ENCODE measurements at regions not wholly inside any gene's neighbourhood (a gene's known extent, or its start where the extent isn't known, plus 50 kb on each side); places are given as distances from the start of the nearest gene placed in this dataset.

DNA sequence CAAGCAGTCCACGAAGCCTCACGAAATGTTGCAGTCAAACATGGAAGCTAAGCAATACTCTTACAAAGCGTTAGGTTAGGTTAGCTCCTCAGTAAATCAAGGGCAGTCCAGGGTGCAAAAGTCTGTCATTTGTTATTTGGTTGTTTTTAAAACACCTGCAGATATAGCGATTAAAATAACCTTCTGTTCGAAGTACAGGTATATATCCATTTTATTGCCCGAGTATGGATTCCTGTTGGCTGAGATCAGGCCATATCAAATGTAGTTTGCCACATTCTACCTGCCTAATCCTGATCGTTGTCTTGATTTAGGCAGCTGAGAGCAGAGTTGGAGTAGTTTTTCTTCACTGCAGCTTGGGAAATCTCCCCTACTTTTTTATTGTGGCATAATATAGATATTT is 99.5 kb upstream of the EPB41L3 start:
- TF ChIP-seq, protein P1, sequence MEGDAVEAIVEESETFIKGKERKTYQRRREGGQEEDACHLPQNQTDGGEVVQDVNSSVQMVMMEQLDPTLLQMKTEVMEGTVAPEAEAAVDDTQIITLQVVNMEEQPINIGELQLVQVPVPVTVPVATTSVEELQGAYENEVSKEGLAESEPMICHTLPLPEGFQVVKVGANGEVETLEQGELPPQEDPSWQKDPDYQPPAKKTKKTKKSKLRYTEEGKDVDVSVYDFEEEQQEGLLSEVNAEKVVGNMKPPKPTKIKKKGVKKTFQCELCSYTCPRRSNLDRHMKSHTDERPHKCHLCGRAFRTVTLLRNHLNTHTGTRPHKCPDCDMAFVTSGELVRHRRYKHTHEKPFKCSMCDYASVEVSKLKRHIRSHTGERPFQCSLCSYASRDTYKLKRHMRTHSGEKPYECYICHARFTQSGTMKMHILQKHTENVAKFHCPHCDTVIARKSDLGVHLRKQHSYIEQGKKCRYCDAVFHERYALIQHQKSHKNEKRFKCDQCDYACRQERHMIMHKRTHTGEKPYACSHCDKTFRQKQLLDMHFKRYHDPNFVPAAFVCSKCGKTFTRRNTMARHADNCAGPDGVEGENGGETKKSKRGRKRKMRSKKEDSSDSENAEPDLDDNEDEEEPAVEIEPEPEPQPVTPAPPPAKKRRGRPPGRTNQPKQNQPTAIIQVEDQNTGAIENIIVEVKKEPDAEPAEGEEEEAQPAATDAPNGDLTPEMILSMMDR (IDR thresholded peaks at IDR 0.05; ENCODE audit: low read depth, low read length): no peak
- in situ Hi-C loops (cut with HindIII; ENCODE audit: low sequenced_read_pairs): no loop called here
- H3K4me3 ChIP-seq (ENCODE audit: low read depth, low read length): no peak overlapping the region
- no peak for DNase-seq (ENCODE audit: low read depth, low spot score)

GRCh38 chr18:5640939-5641338 is 97.1 kb upstream of the EPB41L3 start:
- H3K4me3 ChIP-seq (ENCODE audit: low read depth, low read length): no peak overlapping the region
- in situ Hi-C loops (cut with HindIII; ENCODE audit: low sequenced_read_pairs): no loop called here
- DNase-seq (ENCODE audit: low read depth, low spot score): no peak
- TF ChIP-seq, protein P1 (IDR thresholded peaks at IDR 0.05; ENCODE audit: low read depth, low read length): no peak

GRCh38 chr18:5639131-5639530 is 95.3 kb upstream of the EPB41L3 start:
- no peak overlapping the region for H3K4me3 ChIP-seq (ENCODE audit: low read depth, low read length)
- TF ChIP-seq, protein P1 (IDR thresholded peaks at IDR 0.05; ENCODE audit: low read depth, low read length): no peak
- in situ Hi-C loops (cut with HindIII; ENCODE audit: low sequenced_read_pairs): no loop called here
- DNase-seq (ENCODE audit: low read depth, low spot score): no peak

DNA sequence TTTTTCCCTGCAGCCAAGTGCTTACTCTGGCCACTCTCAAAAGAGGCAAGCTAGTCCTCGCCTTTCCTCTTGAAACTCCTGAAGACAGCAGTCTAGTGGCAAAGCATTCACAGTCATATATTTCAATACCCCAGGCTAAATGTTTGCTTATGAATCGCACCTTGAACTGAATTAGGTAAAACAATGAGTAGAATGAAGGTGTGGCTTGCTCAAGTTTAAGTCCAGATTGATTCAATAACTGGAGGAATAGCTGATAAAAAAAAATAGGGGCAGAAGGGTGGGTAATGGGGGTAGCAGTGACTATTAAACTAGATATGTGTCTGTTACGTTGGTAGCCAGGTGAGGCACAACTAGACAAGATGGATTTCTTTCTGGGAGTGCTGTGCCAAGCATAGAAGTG is 88.2 kb upstream of the EPB41L3 start:
- no peak for DNase-seq (ENCODE audit: low read depth, low spot score)

DNA sequence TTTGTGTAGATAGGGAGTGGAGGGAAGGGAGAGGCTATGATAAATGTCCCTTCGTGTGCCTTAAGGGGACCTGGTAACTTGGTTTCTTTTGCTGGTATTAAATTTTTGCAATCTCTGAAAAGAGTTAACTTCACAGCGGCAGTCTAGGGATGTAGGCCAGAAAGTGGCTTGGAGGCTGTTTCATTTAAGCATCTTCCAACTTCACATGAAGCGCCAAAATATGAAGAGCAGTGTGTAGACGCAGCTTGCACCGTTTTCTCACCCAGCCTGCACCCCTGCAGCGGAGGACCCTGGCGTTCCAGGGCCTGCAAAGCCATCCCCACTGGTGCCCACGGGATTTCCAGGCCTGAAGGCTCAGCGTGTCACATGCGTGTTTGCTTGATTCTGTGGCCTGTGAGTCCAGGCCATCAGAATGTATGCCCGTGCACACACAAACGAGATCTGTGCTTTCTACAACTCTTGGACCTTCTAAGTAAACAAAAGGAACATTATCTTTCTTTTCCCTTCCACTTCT is 87.2 kb upstream of the EPB41L3 start:
- TF ChIP-seq, protein P1 (IDR thresholded peaks at IDR 0.05; ENCODE audit: low read depth, low read length): no peak
- in situ Hi-C loops (cut with HindIII; ENCODE audit: low sequenced_read_pairs): no loop called here
- no peak overlapping the region for H3K4me3 ChIP-seq (ENCODE audit: low read depth, low read length)
- DNase-seq (ENCODE audit: low read depth, low spot score): no peak

More for the DNA sequence above, 88.2 kb upstream of the EPB41L3 start:
- in situ Hi-C loops (cut with HindIII; ENCODE audit: low sequenced_read_pairs): no loop called here
- H3K4me3 ChIP-seq (ENCODE audit: low read depth, low read length): no peak overlapping the region
- TF ChIP-seq, protein P1 (IDR thresholded peaks at IDR 0.05; ENCODE audit: low read depth, low read length): no peak

DNA sequence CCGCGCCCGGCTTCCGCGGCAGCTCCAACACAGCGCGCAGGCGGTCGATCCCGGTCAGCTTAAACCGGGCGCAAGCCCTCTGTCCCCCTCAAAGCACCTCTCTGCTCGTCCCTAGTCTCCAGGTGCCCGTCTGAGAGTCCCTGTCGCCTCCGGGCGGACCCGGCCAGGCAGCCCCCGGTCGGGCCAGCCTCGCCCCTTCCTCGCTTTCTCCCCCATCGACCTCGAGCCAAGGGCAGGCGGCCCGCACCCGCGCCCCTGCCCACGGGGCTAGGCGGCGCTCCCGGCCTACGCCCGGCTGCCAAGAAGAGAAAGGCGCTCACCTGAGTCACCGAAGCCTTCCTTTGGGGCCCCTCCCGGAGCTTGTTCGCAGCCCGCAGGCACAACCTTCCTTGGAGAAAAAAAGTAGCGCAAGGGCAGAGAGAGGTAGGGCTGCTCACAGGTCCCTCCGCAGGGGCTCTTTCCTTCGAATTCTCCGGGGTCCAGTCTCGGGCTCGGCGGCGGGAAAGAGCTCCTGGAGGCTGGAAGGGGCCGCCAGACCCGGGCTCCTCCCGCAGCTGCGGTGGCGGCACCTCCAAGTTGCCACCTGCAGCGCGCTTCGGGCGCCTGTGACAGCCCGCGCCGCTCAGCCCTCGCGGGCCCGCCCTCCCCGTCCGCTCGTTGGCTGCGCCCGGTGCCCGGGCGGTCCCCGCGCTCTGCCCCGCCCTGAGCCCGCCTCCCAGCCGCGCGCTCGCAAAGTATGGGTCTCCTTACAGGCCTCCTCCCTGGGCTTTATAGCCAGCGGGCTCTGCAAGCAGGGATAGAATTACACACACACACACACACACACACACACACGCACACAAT is 86.5 kb upstream of the EPB41L3 start:
- peak; percentile 61 for DNase-seq (ENCODE audit: low read depth, low spot score)
- TF ChIP-seq, protein P1 (IDR thresholded peaks at IDR 0.05; ENCODE audit: low read depth, low read length): no peak
- peak overlapping the region; percentile 43 for H3K4me3 ChIP-seq (ENCODE audit: low read depth, low read length)
- in situ Hi-C loops (cut with HindIII; ENCODE audit: low sequenced_read_pairs): no loop called here

All from astrocyte of the spinal cord (primary cell).